Activated CD8-positive, alpha-beta T cell treated with anti-CD3 and anti-CD28 coated beads for 36 hours (primary cell): ENCODE measurements at regions not wholly inside any gene's neighbourhood (a gene's known extent, or its start where the extent isn't known, plus 50 kb on each side); places are given as distances from the start of the nearest gene placed in this dataset.

Source experiments
- ATAC-seq: fragments of 200-7000 bp; cut with Tn5 transposase; one replicate; pipeline ENCODE4 v1.10.0; 2021; ENCODE audit warnings: mild to moderate bottlenecking, moderate library complexity
- CTCF ChIA-PET: fragments of 350-600 bp; sonication (Branson Sonifier 250); formaldehyde crosslinking; loops from one replicate; lab custom pipeline; 2021; ENCODE audit warnings: antibody characterized with exemption; lab: Charles Lee
- POLR2A ChIA-PET: fragments of 350-600 bp; sonication (Branson Sonifier 250); formaldehyde crosslinking; loops from one replicate; lab custom pipeline; 2021; ENCODE audit warnings: antibody characterized with exemption; lab: Charles Lee
- DNase-seq: peaks from one replicate; pipeline ENCODE4 v3.0.0-alpha.2; 2020
- H3K27ac Mint-ChIP-seq: one replicate; pipeline ENCODE4 v1.8.0; 2021; ENCODE audit warnings: mild to moderate bottlenecking, mixed read lengths
- H3K27me3 Mint-ChIP-seq: one replicate; pipeline ENCODE4 v1.8.0; 2021; ENCODE audit warnings: mixed read lengths
- H3K36me3 Mint-ChIP-seq: one replicate; pipeline ENCODE4 v1.8.0; 2021; ENCODE audit warnings: low read depth, mixed read lengths
- H3K4me1 Mint-ChIP-seq: one replicate; pipeline ENCODE4 v1.8.0; 2021; ENCODE audit warnings: low read depth, mixed read lengths
- H3K4me3 Mint-ChIP-seq: one replicate; pipeline ENCODE4 v1.8.0; 2021; ENCODE audit warnings: mild to moderate bottlenecking, moderate library complexity, mixed read lengths
- H3K9me3 Mint-ChIP-seq: one replicate; pipeline ENCODE4 v1.8.0; 2021; ENCODE audit warnings: mixed read lengths
- CTCF ChIP-seq: fragments of 200-600 bp; IDR thresholded peaks from one replicate; pipeline ENCODE4 v1.8.0; 2022; ENCODE audit warnings: antibody characterized with exemption, mild to moderate bottlenecking
- intact Hi-C: fragments of 100-400 bp; cut with micrococcal nuclease; formaldehyde crosslinking; loops from one replicate; pipeline ENCODE4 v1.10.0; 2022

- intact Hi-C loops: loop anchor here (10.0 kb wide), 1 partner anchor 211 kb away; no protein-coding TSS in a partner anchor
- TF ChIP-seq CTCF: no peak
- Mint-ChIP-seq H3K9me3 (no peaks in the 10 kb centered on the region), H3K27me3 (no peaks in the 10 kb centered on the region), H3K4me1 (peaks cover 3% of the 10 kb centered on the region), H3K27ac (no peak overlapping the region), H3K4me3 (no peak overlapping the region), H3K36me3 (no peaks in the 10 kb centered on the region)
- ChIA-PET CTCF (interaction anchor here (1.5 to 1.6 kb wide), 3 partner anchors 9 to 633 kb away, joined by 4 to 5 read pairs (median 4); no protein-coding TSS in a partner anchor), POLR2A (no interaction called here)
- DNase-seq (no peak), ATAC-seq (no peak)
Measured at GRCh38 chr15:98444138-98444537, 204.2 kb upstream of the IGF1R start.

GRCh38 chr15:98445315-98445714 is 203.0 kb upstream of the IGF1R start:
- H3K27ac Mint-ChIP-seq: no peak overlapping the region
- no peaks in the 10 kb centered on the region for H3K9me3 Mint-ChIP-seq
- no peaks in the 10 kb centered on the region for H3K36me3 Mint-ChIP-seq
- POLR2A ChIA-PET: no interaction called here
- TF ChIP-seq CTCF: no peak
- no peak overlapping the region for H3K4me3 Mint-ChIP-seq
- intact Hi-C loops: loop anchor here (10.0 kb wide), 1 partner anchor 209 kb away; no protein-coding TSS in a partner anchor
- ATAC-seq (no peak), DNase-seq (no peak)
- CTCF ChIA-PET: no interaction called here
- peaks cover 3% of the 10 kb centered on the region for H3K4me1 Mint-ChIP-seq
- no peaks in the 10 kb centered on the region for H3K27me3 Mint-ChIP-seq

GRCh38 chr15:98446083-98446482 is 202.3 kb upstream of the IGF1R start:
- intact Hi-C loops: loop anchor here (10.0 kb wide), 1 partner anchor 209 kb away; no protein-coding TSS in a partner anchor
- no peak overlapping the region for H3K4me3 Mint-ChIP-seq
- POLR2A ChIA-PET: no interaction called here
- peaks cover 3% of the 10 kb centered on the region for H3K4me1 Mint-ChIP-seq
- no peak for ATAC-seq
- no peaks in the 10 kb centered on the region for H3K27me3 Mint-ChIP-seq
- no peaks in the 10 kb centered on the region for H3K9me3 Mint-ChIP-seq
- DNase-seq: no peak
- TF ChIP-seq CTCF: no peak
- no peak overlapping the region for H3K27ac Mint-ChIP-seq
- CTCF ChIA-PET: no interaction called here
- H3K36me3 Mint-ChIP-seq: no peaks in the 10 kb centered on the region

- Mint-ChIP-seq H3K36me3 (no peaks in the 10 kb centered on the region), H3K27ac (no peak overlapping the region), H3K9me3 (no peaks in the 10 kb centered on the region), H3K4me3 (no peak overlapping the region), H3K4me1 (peaks cover 3% of the 10 kb centered on the region), H3K27me3 (no peaks in the 10 kb centered on the region)
- no peak for ATAC-seq
- intact Hi-C loops: loop anchor here (10.0 kb wide), 1 partner anchor 208 kb away; no protein-coding TSS in a partner anchor
- POLR2A ChIA-PET: no interaction called here
- CTCF ChIA-PET: no interaction called here
- no peak for DNase-seq
- no peak for TF ChIP-seq CTCF
Measured at GRCh38 chr15:98447069-98447468, 201.3 kb upstream of the IGF1R start.

- no peak for DNase-seq
- ChIA-PET POLR2A (interaction anchor here (1.1 kb wide), 1 partner anchor 104 kb away, joined by 3 read pairs; no protein-coding TSS in a partner anchor), CTCF (interaction anchor here (1.0 kb wide), 1 partner anchor 8 kb away, joined by 3 read pairs; no protein-coding TSS in a partner anchor)
- Mint-ChIP-seq H3K27me3 (no peaks in the 10 kb centered on the region), H3K36me3 (no peaks in the 10 kb centered on the region), H3K9me3 (no peaks in the 10 kb centered on the region), H3K4me3 (no peak overlapping the region), H3K4me1 (no peaks in the 10 kb centered on the region), H3K27ac (no peak overlapping the region)
- ATAC-seq: no peak
- intact Hi-C loops: no loop called here
- no peak for TF ChIP-seq CTCF
Measured at GRCh38 chr15:98451236-98451635, 197.1 kb upstream of the IGF1R start.
